ENCODE measurements at regions not wholly inside any gene's neighbourhood (a gene's known extent, or its start where the extent isn't known, plus 50 kb on each side); places are given as distances from the start of the nearest gene placed in this dataset.

DNA sequence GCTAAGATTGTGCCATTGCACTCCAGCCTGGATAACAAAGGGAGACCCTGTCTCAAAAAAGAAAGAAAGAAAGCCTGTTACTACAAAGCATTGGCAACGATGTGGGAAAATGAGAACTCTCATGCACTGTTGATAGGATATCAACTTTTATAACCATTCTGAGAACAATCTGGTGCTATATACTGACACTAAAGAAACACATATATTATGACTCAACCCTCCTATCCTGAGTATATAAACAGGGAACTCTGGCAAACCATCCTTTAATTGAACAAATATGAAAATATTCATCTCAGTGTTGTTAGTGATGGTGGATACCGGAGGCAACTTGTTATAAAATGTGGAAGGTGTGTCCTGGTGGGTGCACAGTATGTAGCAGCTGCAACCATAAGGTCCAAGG lies 53.0 kb upstream of the SOD3 start:
- Mint-ChIP-seq H3K36me3 (no peaks in the 10 kb centered on the region), H3K9me3 (no peaks in the 10 kb centered on the region), H3K4me3 (no peak overlapping the region), H3K27me3 (no peaks in the 10 kb centered on the region), H3K27ac (no peak overlapping the region), H3K4me1 (no peaks in the 10 kb centered on the region)
- ATAC-seq (ENCODE audit: low read depth): no peak
- DNase-seq: no peak
- POLR2A ChIA-PET: no interaction called here

DNA sequence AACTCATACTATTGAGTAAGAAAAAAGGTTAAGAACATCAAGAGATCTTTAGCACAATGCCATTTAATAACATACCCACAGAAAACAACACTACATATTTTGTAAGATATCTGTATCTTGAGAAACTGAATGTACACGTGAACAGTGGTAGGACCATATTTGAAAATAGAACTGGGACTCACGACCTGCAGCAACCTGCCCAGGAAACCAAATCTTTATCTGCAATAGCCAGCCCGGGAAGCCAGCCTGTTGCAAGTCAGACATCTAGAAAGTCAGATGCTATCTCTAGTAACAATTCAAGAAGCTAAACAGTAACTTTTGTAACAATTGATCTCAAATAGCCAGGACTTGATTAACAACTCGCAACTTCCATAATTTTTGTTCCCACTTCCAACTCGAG lies 52.6 kb upstream of the SOD3 start:
- Mint-ChIP-seq H3K4me3 (no peak overlapping the region), H3K4me1 (no peaks in the 10 kb centered on the region), H3K27ac (no peak overlapping the region), H3K36me3 (no peaks in the 10 kb centered on the region), H3K27me3 (no peaks in the 10 kb centered on the region), H3K9me3 (no peaks in the 10 kb centered on the region)
- ATAC-seq (ENCODE audit: low read depth) (no peak), DNase-seq (no peak)
- POLR2A ChIA-PET: no interaction called here

DNA sequence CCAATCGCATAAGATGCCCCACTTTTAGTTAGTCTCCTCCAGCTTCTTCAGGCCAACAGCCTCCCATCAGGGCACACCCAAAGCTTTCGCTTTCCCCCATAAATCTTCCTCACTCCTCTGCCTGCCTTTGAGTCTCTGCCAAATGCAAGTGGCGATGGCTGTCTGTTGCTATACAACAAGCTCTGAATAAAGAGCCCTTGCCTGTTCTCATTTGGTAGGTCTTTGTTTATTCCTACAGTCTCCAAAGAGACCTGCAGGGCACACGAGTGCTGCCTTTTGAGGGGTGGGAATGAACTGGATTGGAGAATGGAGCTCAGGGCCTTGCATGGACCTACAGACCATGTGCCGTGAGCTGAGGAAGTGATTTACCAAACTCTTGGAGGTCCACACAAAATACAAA lies 52.2 kb upstream of the SOD3 start:
- Mint-ChIP-seq H3K4me1 (no peaks in the 10 kb centered on the region), H3K27ac (no peak overlapping the region), H3K27me3 (no peaks in the 10 kb centered on the region), H3K9me3 (no peaks in the 10 kb centered on the region), H3K36me3 (no peaks in the 10 kb centered on the region), H3K4me3 (no peak overlapping the region)
- ATAC-seq (ENCODE audit: low read depth) (no peak), DNase-seq (no peak)
- POLR2A ChIA-PET: no interaction called here

DNA sequence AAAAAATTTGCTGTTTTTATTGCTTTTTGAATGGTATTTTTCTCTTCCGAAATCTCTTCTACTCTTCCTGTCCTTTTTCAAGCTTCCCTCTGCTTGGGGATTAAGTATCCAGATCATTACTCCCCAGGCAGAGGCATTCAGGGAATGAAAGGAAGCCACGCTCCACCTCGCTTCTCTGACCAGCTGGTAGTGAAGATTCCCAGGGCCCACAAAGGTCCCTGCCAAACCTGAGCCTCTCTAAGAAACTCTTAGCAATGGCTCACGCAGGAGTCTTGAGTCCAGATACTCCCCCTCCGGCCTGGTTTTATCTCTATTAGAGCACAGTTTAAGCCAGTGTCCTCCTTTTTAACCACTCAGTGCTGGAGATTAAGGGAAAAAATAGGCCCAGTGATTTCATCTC lies 51.4 kb upstream of the SOD3 start:
- no peaks in the 10 kb centered on the region for H3K4me1 Mint-ChIP-seq
- H3K27me3 Mint-ChIP-seq: no peaks in the 10 kb centered on the region
- DNase-seq: no peak
- no peak overlapping the region for H3K27ac Mint-ChIP-seq
- H3K36me3 Mint-ChIP-seq: no peaks in the 10 kb centered on the region
- H3K4me3 Mint-ChIP-seq: no peak overlapping the region
- no peak for ATAC-seq (ENCODE audit: low read depth)
- POLR2A ChIA-PET: no interaction called here
- no peaks in the 10 kb centered on the region for H3K9me3 Mint-ChIP-seq

DNA sequence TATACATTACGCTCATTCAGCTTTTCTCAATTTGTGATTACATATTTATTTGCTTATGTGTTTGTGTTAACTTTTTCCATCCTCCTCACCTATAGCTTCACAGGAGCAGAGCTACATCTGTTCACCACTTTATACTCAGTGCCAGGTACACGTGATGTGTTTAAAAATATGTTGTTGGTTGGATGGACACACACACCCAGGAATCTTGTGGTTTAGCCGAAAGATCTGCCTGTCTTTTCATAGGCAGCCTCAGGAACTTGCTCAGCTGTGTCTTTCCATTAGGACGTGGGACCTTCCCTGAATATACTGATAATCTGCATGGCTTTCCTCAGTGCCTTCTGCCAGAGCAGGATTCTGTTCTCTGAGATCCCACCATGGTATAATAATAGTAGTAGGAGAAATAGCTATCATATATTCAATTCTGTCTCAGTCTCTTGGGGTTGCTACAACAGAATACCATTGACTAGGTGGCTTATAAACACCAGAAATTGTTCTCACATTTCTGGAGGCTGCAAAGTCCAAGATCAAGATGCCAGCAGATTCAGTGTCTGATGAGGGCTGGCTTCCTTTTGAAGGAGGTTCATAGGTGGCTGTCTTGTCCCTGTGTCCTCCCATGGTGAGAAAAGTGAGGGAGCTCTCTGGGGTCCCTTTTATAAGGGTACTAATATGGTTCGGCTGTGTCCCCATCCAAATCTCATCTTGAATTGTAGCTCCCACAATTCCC lies 50.0 kb upstream of the SOD3 start:
- no peak overlapping the region for H3K27ac Mint-ChIP-seq
- no peaks in the 10 kb centered on the region for H3K36me3 Mint-ChIP-seq
- no peak for ATAC-seq (ENCODE audit: low read depth)
- no peaks in the 10 kb centered on the region for H3K4me1 Mint-ChIP-seq
- H3K4me3 Mint-ChIP-seq: no peak overlapping the region
- H3K27me3 Mint-ChIP-seq: no peaks in the 10 kb centered on the region
- POLR2A ChIA-PET: no interaction called here
- H3K9me3 Mint-ChIP-seq: no peaks in the 10 kb centered on the region
- DNase-seq: no peak

All from activated naive CD8-positive, alpha-beta T cell treated with anti-CD3 and anti-CD28 coated beads, Interleukin-2, amount 10 ng/mL, durations not matched to agents 7 days and 5 days (primary cell).